Natural killer cell (primary cell): ENCODE measurements at regions not wholly inside any gene's neighbourhood (a gene's known extent, or its start where the extent isn't known, plus 50 kb on each side); places are given as distances from the start of the nearest gene placed in this dataset.

Experiments
- ATAC-seq, 3 donors: fragments of 150-1000 bp in 2 of 3; fragments of 200-7000 bp in 1 of 3; cut with Tn5 transposase; 1 replicate in 1 of 3; 2 replicates in 2 of 3; pipeline ENCODE4 v1.10.0; 2021; ENCODE audit warnings: mild to moderate bottlenecking in 2 of 3, moderate library complexity in 2 of 3
- DNase-seq, 2 donors: peaks; one replicate each; pipeline versions ENCODE4 v3.0.0 to v3.0.0-alpha.2; 2013 to 2021; ENCODE audit warnings: mixed read lengths in 1 of 2
- H3K27ac ChIP-seq: one replicate; pipeline ENCODE4 v1.5.1; 2013; ENCODE audit warnings: mild to moderate bottlenecking, low read length
- H3K27me3 ChIP-seq: one replicate; pipeline ENCODE4 v1.6.1; 2013; ENCODE audit warnings: low read length; ENCODE audit not compliant: control insufficient read depth, insufficient read depth
- H3K36me3 ChIP-seq: one replicate; pipeline ENCODE4 v1.6.1; 2013; ENCODE audit warnings: low read length; ENCODE audit not compliant: control insufficient read depth, insufficient read depth
- H3K4me1 ChIP-seq: one replicate; pipeline ENCODE4 v1.6.1; 2013; ENCODE audit warnings: low read length; ENCODE audit not compliant: control insufficient read depth, insufficient read depth
- H3K4me3 ChIP-seq: one replicate; pipeline ENCODE4 v1.5.1; 2013; ENCODE audit warnings: low read length
- H3K9me3 ChIP-seq: one replicate; pipeline ENCODE4 v1.6.1; 2013; ENCODE audit warnings: low read length; ENCODE audit not compliant: control insufficient read depth, insufficient read depth
- H3K27ac Mint-ChIP-seq, 2 donors: one replicate each; pipeline ENCODE4 v1.8.0; 2022; ENCODE audit warnings: mild to moderate bottlenecking in 2 of 2, mixed read lengths in 2 of 2, moderate library complexity in 1 of 2
- H3K27me3 Mint-ChIP-seq, 2 donors: one replicate each; pipeline ENCODE4 v1.8.0; 2022; ENCODE audit warnings: low read depth in 2 of 2, mixed read lengths in 2 of 2
- H3K36me3 Mint-ChIP-seq: one replicate; pipeline ENCODE4 v1.8.0; 2022; ENCODE audit warnings: mixed read lengths
- H3K4me1 Mint-ChIP-seq, 2 donors: one replicate each; pipeline ENCODE4 v1.8.0; 2022; ENCODE audit warnings: mixed read lengths in 2 of 2
- H3K4me3 Mint-ChIP-seq: one replicate; pipeline ENCODE4 v1.8.0; 2022; ENCODE audit warnings: mild to moderate bottlenecking, moderate library complexity, mixed read lengths
- H3K9me3 Mint-ChIP-seq, 2 donors: one replicate each; pipeline ENCODE4 v1.8.0; 2022; ENCODE audit warnings: mixed read lengths in 2 of 2
- CTCF ChIP-seq: fragments of 200-600 bp; IDR thresholded peaks from one replicate; pipeline ENCODE4 v1.8.0; 2022; ENCODE audit warnings: antibody characterized with exemption
- whole genome bisulfite sequencing: methylation state at CpG from one replicate; pipeline ENCODE4 v1.1.7; 2013; ENCODE audit warnings: missing lambda C conversion rate; ENCODE audit not compliant: insufficient coverage; 5-methylcytosine and 5-hydroxymethylcytosine counted together
- intact Hi-C: fragments of 100-400 bp; cut with micrococcal nuclease; formaldehyde crosslinking; loops from one replicate; pipeline ENCODE4 v1.14.2; 2022

GRCh38 chr5:96530901-96531300 lies 97.9 kb upstream of the PCSK1 start:
- Mint-ChIP-seq H3K36me3 (no peaks in the 10 kb centered on the region), H3K4me3 (no peak overlapping the region), H3K4me1 (no peaks in the 10 kb centered on the region), H3K27me3 (peaks cover 11% of the 10 kb centered on the region in 2 donors), H3K27ac (no peak overlapping the region), H3K9me3 (no peaks in the 10 kb centered on the region)
- no peaks in the 10 kb centered on the region for H3K36me3 ChIP-seq
- no peak for DNase-seq
- no peak overlapping the region for H3K4me3 ChIP-seq
- no peaks in the 10 kb centered on the region for H3K4me1 ChIP-seq
- TF ChIP-seq CTCF: no peak
- ATAC-seq: no peak
- no peaks in the 10 kb centered on the region for H3K27me3 ChIP-seq
- intact Hi-C loops: no loop called here
- no peak overlapping the region for H3K27ac ChIP-seq
- no peaks in the 10 kb centered on the region for H3K9me3 ChIP-seq

- DNase-seq (no peak), ATAC-seq (no peak)
- H3K4me1 Mint-ChIP-seq: peaks cover 16 to 20% of the 10 kb centered on the region in 2 donors
- H3K4me1 ChIP-seq: peaks cover 7% of the 10 kb centered on the region
- H3K4me3 ChIP-seq: no peak overlapping the region
- H3K27me3 Mint-ChIP-seq: peaks cover 0 to 3% of the 10 kb centered on the region in 2 donors
- H3K9me3 Mint-ChIP-seq: no peaks in the 10 kb centered on the region
- no peak overlapping the region for H3K27ac ChIP-seq
- no peaks in the 10 kb centered on the region for H3K27me3 ChIP-seq
- no peak overlapping the region for H3K27ac Mint-ChIP-seq
- 93% methylated on average over 4 of the region's 4 CpGs for WGBS
- no peaks in the 10 kb centered on the region for H3K36me3 ChIP-seq
- H3K4me3 Mint-ChIP-seq: no peak overlapping the region
- no peak for TF ChIP-seq CTCF
- no peaks in the 10 kb centered on the region for H3K9me3 ChIP-seq
- H3K36me3 Mint-ChIP-seq: no peaks in the 10 kb centered on the region
- intact Hi-C loops: no loop called here
These were observed 100.3 kb upstream of the PCSK1 start for GRCh38 chr5:96533371-96533770.

- Histone ChIP-seq H3K27ac (peak overlapping the region; percentile 85), H3K4me1 (peaks cover 7% of the 10 kb centered on the region), H3K36me3 (no peaks in the 10 kb centered on the region), H3K4me3 (no peak overlapping the region), H3K27me3 (no peaks in the 10 kb centered on the region), H3K9me3 (no peaks in the 10 kb centered on the region)
- H3K4me1 Mint-ChIP-seq: peaks cover 22 to 24% of the 10 kb centered on the region in 2 donors
- DNase-seq: peak in 1 of 2 donors; percentile 78
- H3K27ac Mint-ChIP-seq: peak overlapping the region; percentile 86 to 92
- H3K4me3 Mint-ChIP-seq: peak overlapping the region; percentile 60
- H3K36me3 Mint-ChIP-seq: no peaks in the 10 kb centered on the region
- no peak for TF ChIP-seq CTCF
- WGBS: 52% methylated on average over 3 of the region's 3 CpGs
- intact Hi-C loops: no loop called here
- H3K27me3 Mint-ChIP-seq: peaks cover 3 to 8% of the 10 kb centered on the region in 2 donors
- ATAC-seq: peak; percentile 94 to 99 (median 94)
- H3K9me3 Mint-ChIP-seq: no peaks in the 10 kb centered on the region
These were observed 104.3 kb upstream of the PCSK1 start for GRCh38 chr5:96537386-96537785.

GRCh38 chr5:96538808-96539250 lies 105.8 kb upstream of the PCSK1 start:
- H3K4me3 Mint-ChIP-seq: peak overlapping the region; percentile 43
- Histone ChIP-seq H3K27me3 (no peaks in the 10 kb centered on the region), H3K4me3 (no peak overlapping the region), H3K4me1 (peaks cover 7% of the 10 kb centered on the region), H3K36me3 (no peaks in the 10 kb centered on the region), H3K9me3 (no peaks in the 10 kb centered on the region), H3K27ac (no peak overlapping the region)
- peaks cover 22 to 24% of the 10 kb centered on the region in 2 donors for H3K4me1 Mint-ChIP-seq
- no peaks in the 10 kb centered on the region for H3K9me3 Mint-ChIP-seq
- 80% methylated on average over 1 of the region's 1 CpG for WGBS
- TF ChIP-seq CTCF: no peak
- DNase-seq: peak in 1 of 2 donors; percentile 13
- ATAC-seq: no peak
- H3K36me3 Mint-ChIP-seq: no peaks in the 10 kb centered on the region
- intact Hi-C loops: no loop called here
- H3K27me3 Mint-ChIP-seq: peaks cover 3 to 12% of the 10 kb centered on the region in 2 donors
- peak overlapping the region; percentile 25 to 86 for H3K27ac Mint-ChIP-seq
